Ovary (tissue), 7 donors: ENCODE measurements at regions not wholly inside any gene's neighbourhood (a gene's known extent, or its start where the extent isn't known, plus 50 kb on each side); places are given as distances from the start of the nearest gene placed in this dataset.

Source experiments
- DNase-seq, 5 donors: peaks; one replicate each; pipeline ENCODE4 v3.0.0-alpha.2; 2019 to 2020
- H3K27ac ChIP-seq, 2 donors: fragments of 200-600 bp; one replicate each; pipeline versions ENCODE4 v1.5.1 to v1.8.0; 2019 to 2022
- H3K27me3 ChIP-seq: fragments of 200-600 bp; one replicate; pipeline ENCODE4 v1.8.0; 2022
- H3K36me3 ChIP-seq: fragments of 200-600 bp; sonication (generic); one replicate; pipeline ENCODE4 v1.5.1; 2019
- H3K4me1 ChIP-seq: one replicate; pipeline ENCODE4 v1.8.1; 2013; ENCODE audit warnings: mild to moderate bottlenecking, moderate library complexity; ENCODE audit not compliant: insufficient read depth
- H3K4me3 ChIP-seq: fragments of 200-600 bp; sonication (generic); one replicate; pipeline ENCODE4 v1.5.1; 2017
- H3K9me3 ChIP-seq, 2 donors: fragments of 200-600 bp in 1 of 2; sonication (generic) in 1 of 2; one replicate each; pipeline versions ENCODE4 v1.5.1 to v1.8.1; 2013 to 2019; ENCODE audit warnings: mild to moderate bottlenecking in 1 of 2, moderate library complexity in 1 of 2
- EP300 ChIP-seq: sonication (generic); formaldehyde crosslinking; IDR thresholded peaks from one replicate; pipeline ENCODE4 v1.6.1; 2017; ENCODE audit warnings: antibody characterized with exemption
- POLR2A ChIP-seq: fragments of 450-650 bp; IDR thresholded peaks from one replicate; pipeline ENCODE4 v1.6.1; 2017; ENCODE audit warnings: antibody characterized with exemption, mild to moderate bottlenecking, moderate library complexity
- WGBS, 3 donors: extraction: QIAGEN DNeasy Blood & Tissue Kit in 1 of 3; methylation state at CpG; one replicate each; pipeline versions ENCODE4 v1.1.5 to v1.1.7; 2013 to 2017; 5-methylcytosine and 5-hydroxymethylcytosine counted together
- intact Hi-C, 4 donors: fragments of 100-400 bp; cut with DNase I; formaldehyde crosslinking; loops; one replicate each; pipeline versions ENCODE4 v1.11.0 to v1.15.1; 2022 to 2023
- TF ChIP-seq, protein P1 (sequence below), 3 donors: fragments of 450-650 bp in 2 of 3; fragments of 200-600 bp in 1 of 3; IDR thresholded peaks; one replicate each; pipeline versions ENCODE4 v1.5.1 to v1.8.0; 2016 to 2022; ENCODE audit warnings: antibody characterized with exemption in 3 of 3, mild to moderate bottlenecking in 1 of 3
- donor health status: DM: no; HTN: no; CAD: no; lungs with moderate emphysema.
- donor health status: DM: no; HTN: no; CAD: no.
- donor health status: Bipolar disorder and iron deficiency.
- donor health status: DM: no; HTN: no; CAD: no.
- donor health status: DM: yes; HTN: yes; CAD: no.

DNA sequence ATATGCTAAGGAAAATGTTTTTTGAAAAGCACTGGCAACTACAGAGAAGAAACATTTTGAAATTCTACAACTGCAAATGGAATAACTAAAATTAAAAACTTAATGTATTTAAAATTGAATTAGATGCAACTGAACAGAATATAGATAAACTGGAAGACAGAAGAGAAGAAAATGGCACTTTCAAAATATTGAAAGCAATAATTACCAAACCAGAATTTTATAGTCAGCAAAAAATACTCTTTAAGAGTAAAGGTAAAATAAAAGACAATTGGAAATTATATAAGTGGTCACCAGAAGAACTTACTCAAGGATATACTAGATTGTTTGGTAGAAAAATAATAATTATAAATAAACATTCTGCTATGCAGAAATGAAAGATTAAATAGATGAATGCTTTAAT is 927.7 kb upstream of the ZWINT start:
- intact Hi-C loops = no loop called here
- TF ChIP-seq EP300 (no peak), POLR2A (no peak)
- TF ChIP-seq, protein P1, sequence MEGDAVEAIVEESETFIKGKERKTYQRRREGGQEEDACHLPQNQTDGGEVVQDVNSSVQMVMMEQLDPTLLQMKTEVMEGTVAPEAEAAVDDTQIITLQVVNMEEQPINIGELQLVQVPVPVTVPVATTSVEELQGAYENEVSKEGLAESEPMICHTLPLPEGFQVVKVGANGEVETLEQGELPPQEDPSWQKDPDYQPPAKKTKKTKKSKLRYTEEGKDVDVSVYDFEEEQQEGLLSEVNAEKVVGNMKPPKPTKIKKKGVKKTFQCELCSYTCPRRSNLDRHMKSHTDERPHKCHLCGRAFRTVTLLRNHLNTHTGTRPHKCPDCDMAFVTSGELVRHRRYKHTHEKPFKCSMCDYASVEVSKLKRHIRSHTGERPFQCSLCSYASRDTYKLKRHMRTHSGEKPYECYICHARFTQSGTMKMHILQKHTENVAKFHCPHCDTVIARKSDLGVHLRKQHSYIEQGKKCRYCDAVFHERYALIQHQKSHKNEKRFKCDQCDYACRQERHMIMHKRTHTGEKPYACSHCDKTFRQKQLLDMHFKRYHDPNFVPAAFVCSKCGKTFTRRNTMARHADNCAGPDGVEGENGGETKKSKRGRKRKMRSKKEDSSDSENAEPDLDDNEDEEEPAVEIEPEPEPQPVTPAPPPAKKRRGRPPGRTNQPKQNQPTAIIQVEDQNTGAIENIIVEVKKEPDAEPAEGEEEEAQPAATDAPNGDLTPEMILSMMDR (IDR thresholded peaks at IDR 0.05) = no peak
- DNase-seq = no peak
- Histone ChIP-seq H3K9me3 (no peaks in the 10 kb centered on the region), H3K27ac (no peak overlapping the region), H3K36me3 (no peaks in the 10 kb centered on the region), H3K4me1 (no peaks in the 10 kb centered on the region), H3K4me3 (no peak overlapping the region), H3K27me3 (no peaks in the 10 kb centered on the region)

DNA sequence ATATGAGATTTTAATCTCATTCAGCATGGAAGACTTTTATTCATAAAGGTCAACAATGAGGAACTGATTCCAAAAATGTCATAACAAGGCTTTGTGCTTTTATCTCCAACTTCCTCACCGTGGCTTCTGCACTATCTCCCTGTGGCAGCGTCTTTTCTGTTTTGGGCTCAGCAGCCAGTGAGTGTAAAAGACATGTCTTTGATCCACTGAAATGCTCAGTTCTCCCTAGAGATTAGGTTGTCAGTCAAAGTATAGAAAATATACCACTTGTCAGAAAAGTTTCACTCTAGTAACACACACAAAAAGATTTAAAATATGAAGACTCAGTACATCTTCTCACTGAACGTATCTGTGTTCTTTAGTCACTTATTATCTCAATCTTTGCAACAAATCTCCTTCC is 901.8 kb upstream of the ZWINT start:
- WGBS, 3 donors = 51 to 61% (median 51%) methylated on average over 3 of the region's 3 CpGs
- intact Hi-C loops = no loop called here
- Histone ChIP-seq H3K27me3 (no peaks in the 10 kb centered on the region), H3K27ac (no peak overlapping the region), H3K36me3 (no peaks in the 10 kb centered on the region), H3K9me3 (no peaks in the 10 kb centered on the region), H3K4me1 (no peaks in the 10 kb centered on the region), H3K4me3 (no peak overlapping the region)
- TF ChIP-seq EP300 = no peak
- TF ChIP-seq POLR2A = no peak
- TF ChIP-seq, protein P1 (IDR thresholded peaks at IDR 0.05) = no peak
- DNase-seq = no peak

DNA sequence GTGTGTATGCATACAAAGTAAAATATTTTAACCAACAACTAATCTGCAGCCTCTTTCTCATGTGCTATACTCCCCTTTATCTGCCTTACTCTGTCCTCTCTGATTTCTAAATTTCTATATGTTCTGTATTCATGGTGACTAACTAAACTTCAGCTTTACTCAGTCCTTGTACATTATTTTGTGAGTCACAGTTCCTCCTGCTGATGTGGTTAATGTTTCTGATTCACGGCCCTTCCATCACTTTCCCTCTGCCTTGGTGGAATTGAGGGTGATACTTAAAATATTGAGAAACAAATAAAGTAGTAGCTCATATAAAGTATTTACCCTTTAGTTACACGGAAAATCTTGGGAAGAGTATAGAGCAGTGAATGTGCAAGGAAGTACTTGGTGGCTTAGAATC is 899.1 kb upstream of the ZWINT start:
- Histone ChIP-seq H3K4me1 (no peaks in the 10 kb centered on the region), H3K4me3 (no peak overlapping the region), H3K9me3 (no peaks in the 10 kb centered on the region), H3K27me3 (no peaks in the 10 kb centered on the region), H3K36me3 (no peaks in the 10 kb centered on the region), H3K27ac (no peak overlapping the region)
- TF ChIP-seq EP300 (no peak), POLR2A (no peak)
- TF ChIP-seq, protein P1 (IDR thresholded peaks at IDR 0.05) = no peak
- WGBS, 3 donors = 87 to 91% (median 89%) methylated on average over 2 of the region's 2 CpGs
- intact Hi-C loops = no loop called here
- no peak for DNase-seq

DNA sequence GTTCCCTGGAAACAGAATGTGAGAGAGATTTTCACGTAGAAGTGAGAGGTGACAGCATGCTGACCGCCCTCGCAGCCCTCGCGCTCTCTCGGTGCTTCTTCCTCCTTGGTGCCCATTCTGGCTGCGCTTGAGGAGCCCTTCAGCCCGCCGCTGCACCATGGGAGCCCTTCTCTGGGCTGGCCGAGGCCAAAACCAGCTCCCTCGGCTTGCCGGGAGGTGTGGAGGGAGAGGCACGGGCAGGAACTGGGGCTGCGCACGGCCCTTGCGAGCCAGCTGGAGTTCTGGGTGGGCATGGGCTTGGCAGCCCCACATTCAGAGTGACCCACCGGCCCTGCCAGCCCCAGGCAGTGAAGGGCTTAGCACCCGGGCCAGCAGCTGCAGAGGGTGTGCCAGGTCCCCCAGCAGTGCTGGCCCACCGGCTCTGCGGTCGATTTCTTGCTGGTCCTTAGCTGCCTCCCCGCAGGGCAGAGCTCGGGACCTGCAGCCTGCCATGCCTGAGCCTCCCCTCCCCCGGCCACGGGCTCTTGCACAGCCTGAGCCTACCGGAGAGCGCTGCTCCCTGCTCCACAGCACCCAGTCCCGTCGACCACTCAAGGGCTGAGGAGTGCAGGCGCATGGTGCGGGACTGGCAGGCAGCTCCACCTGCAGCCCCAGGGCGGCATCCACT is 888.7 kb upstream of the ZWINT start:
- TF ChIP-seq EP300 (no peak), POLR2A (no peak)
- TF ChIP-seq, protein P1 (IDR thresholded peaks at IDR 0.05) = no peak
- 89 to 97% (median 94%) methylated on average over 32 of the region's 32 CpGs for WGBS, 3 donors

More for the DNA sequence above, 888.7 kb upstream of the ZWINT start:
- Histone ChIP-seq H3K27ac (no peak overlapping the region), H3K36me3 (no peaks in the 10 kb centered on the region), H3K4me1 (no peaks in the 10 kb centered on the region), H3K4me3 (no peak overlapping the region), H3K27me3 (no peaks in the 10 kb centered on the region), H3K9me3 (no peaks in the 10 kb centered on the region)
- intact Hi-C loops = no loop called here
- DNase-seq = no peak
